Pancreas (tissue), 10 donors: ENCODE measurements at regions not wholly inside any gene's neighbourhood (a gene's known extent, or its start where the extent isn't known, plus 50 kb on each side); places are given as distances from the start of the nearest gene placed in this dataset.

ENCODE experiments used
- ATAC-seq, 4 donors: fragments of 200-7000 bp; cut with Tn5 transposase; one replicate each; pipeline versions ENCODE4 v1.8.0 to v1.9.1; 2020; ENCODE audit warnings: mild to moderate bottlenecking in 4 of 4, moderate library complexity in 4 of 4
- DNase-seq, 6 donors: peaks; one replicate each; pipeline ENCODE4 v3.0.0-alpha.2; 2020
- FAIRE-seq: peaks from 2 replicates; lab custom pipeline; 2012; peaks lifted over from hg19 to GRCh38; lab: Jason Lieb, UNC
- H3K27ac ChIP-seq, 4 donors: fragments of 200-600 bp; sonication (generic); 1 replicate in 3 of 4; 2 replicates in 1 of 4; pipeline versions ENCODE4 v1.5.0 to v1.8.0; 2020
- H3K27me3 ChIP-seq, 4 donors: fragments of 200-600 bp; one replicate each; pipeline ENCODE4 v1.8.0; 2021
- H3K36me3 ChIP-seq, 3 donors: fragments of 200-600 bp; sonication (generic) in 1 of 3; one replicate each; pipeline versions ENCODE4 v1.5.0 to v1.8.0; 2020 to 2021
- H3K4me1 ChIP-seq, 3 donors: fragments of 200-600 bp; one replicate each; pipeline ENCODE4 v1.8.0; 2021
- H3K4me3 ChIP-seq, 4 donors: fragments of 200-600 bp; sonication (generic) in 2 of 4; one replicate each; pipeline versions ENCODE4 v1.5.0 to v1.8.0; 2020 to 2021
- H3K9me3 ChIP-seq, 4 donors: fragments of 200-600 bp; one replicate each; pipeline ENCODE4 v1.8.0; 2021
- CTCF ChIP-seq, 4 donors: fragments of 200-600 bp; sonication (generic) in 3 of 4; IDR thresholded peaks; one replicate each; pipeline versions ENCODE4 v1.5.0 to v1.8.0; 2021; ENCODE audit warnings: antibody characterized with exemption in 4 of 4
- whole genome bisulfite sequencing, 2 donors: extraction: QIAGEN DNeasy Blood & Tissue Kit; methylation state at CpG; one replicate each; pipeline ENCODE4 v1.1.7; 2013; 5-methylcytosine and 5-hydroxymethylcytosine counted together
- intact Hi-C, 3 donors: fragments of 100-400 bp; cut with DNase I; formaldehyde crosslinking; loops; one replicate each; pipeline versions ENCODE4 v1.11.1 to v1.14.2; 2022
- donor health status: healthy with polysubstance abuse.
- donor health status: DM: no; HTN: no; CAD: no; lungs with moderate emphysema.
- donor health status: DM: no; HTN: no; CAD: no.
- donor health status: control.
- donor health status: control.
- donor health status: Bipolar disorder and iron deficiency.
- donor health status: DM: yes; HTN: yes; CAD: no.
- donor health status: DM: no; HTN: no; CAD: no.
- donor health status: DM: no; HTN: no; CAD: no.
- donor health status: DM: yes; HTN: yes; CAD: no.

GRCh38 chr10:108360187-108360586, 1195.7 kb upstream of the SORCS1 start:
- DNase-seq (no peak), FAIRE-seq (no peak), ATAC-seq (no peak)
- intact Hi-C loops, result no loop called here
- Histone ChIP-seq H3K9me3 (no peaks in the 10 kb centered on the region), H3K4me1 (no peaks in the 10 kb centered on the region), H3K27ac (no peak overlapping the region), H3K36me3 (no peaks in the 10 kb centered on the region), H3K27me3 (no peaks in the 10 kb centered on the region), H3K4me3 (no peak overlapping the region)
- no peak for TF ChIP-seq CTCF (IDR thresholded peaks at IDR 0.05)
- 47 to 48% methylated on average over 2 of the region's 2 CpGs for WGBS, 2 donors

GRCh38 chr10:108358912-108359311, 1194.4 kb upstream of the SORCS1 start:
- 20 to 43% methylated on average over 3 of the region's 3 CpGs for WGBS, 2 donors
- no peak for FAIRE-seq
- H3K36me3 ChIP-seq, result no peaks in the 10 kb centered on the region
- ATAC-seq, result peak in 3 of 4 donors; percentile 43 to 69 (median 68)
- no peaks in the 10 kb centered on the region for H3K9me3 ChIP-seq
- H3K27ac ChIP-seq, result no peak overlapping the region
- no peaks in the 10 kb centered on the region for H3K27me3 ChIP-seq
- H3K4me1 ChIP-seq, result no peaks in the 10 kb centered on the region
- no peak for DNase-seq
- no peak overlapping the region for H3K4me3 ChIP-seq
- TF ChIP-seq CTCF (IDR thresholded peaks at IDR 0.05), result no peak
- intact Hi-C loops, result no loop called here

- TF ChIP-seq CTCF (IDR thresholded peaks at IDR 0.05), result no peak
- intact Hi-C loops, result no loop called here
- Histone ChIP-seq H3K9me3 (no peaks in the 10 kb centered on the region), H3K36me3 (no peaks in the 10 kb centered on the region), H3K27me3 (no peaks in the 10 kb centered on the region), H3K4me3 (no peak overlapping the region), H3K27ac (no peak overlapping the region), H3K4me1 (no peaks in the 10 kb centered on the region)
- WGBS, 2 donors, result 23 to 39% methylated on average over 2 of the region's 2 CpGs
- DNase-seq (no peak), ATAC-seq (no peak), FAIRE-seq (no peak)
Measured at GRCh38 chr10:108352771-108353170, 1188.3 kb upstream of the SORCS1 start.

GRCh38 chr10:108348215-108348614, 1183.7 kb upstream of the SORCS1 start:
- Histone ChIP-seq H3K9me3 (no peaks in the 10 kb centered on the region), H3K27me3 (no peaks in the 10 kb centered on the region), H3K27ac (no peak overlapping the region), H3K4me1 (no peaks in the 10 kb centered on the region), H3K36me3 (no peaks in the 10 kb centered on the region), H3K4me3 (no peak overlapping the region)
- 47 to 62% methylated on average over 2 of the region's 2 CpGs for WGBS, 2 donors
- no peak for FAIRE-seq
- intact Hi-C loops, result no loop called here
- no peak for ATAC-seq
- DNase-seq, result no peak
- no peak for TF ChIP-seq CTCF (IDR thresholded peaks at IDR 0.05)

- no peak for TF ChIP-seq CTCF (IDR thresholded peaks at IDR 0.05)
- no peak for DNase-seq
- intact Hi-C loops, result no loop called here
- Histone ChIP-seq H3K36me3 (no peaks in the 10 kb centered on the region), H3K27ac (no peak overlapping the region), H3K4me3 (no peak overlapping the region), H3K27me3 (no peaks in the 10 kb centered on the region), H3K4me1 (no peaks in the 10 kb centered on the region), H3K9me3 (no peaks in the 10 kb centered on the region)
- FAIRE-seq, result no peak
- 66 to 76% methylated on average over 3 of the region's 3 CpGs for WGBS, 2 donors
- ATAC-seq, result no peak
Measured at GRCh38 chr10:108346066-108346465, 1181.6 kb upstream of the SORCS1 start.
